ENCODE measurements at regions not wholly inside any gene's neighbourhood (a gene's known extent, or its start where the extent isn't known, plus 50 kb on each side); places are given as distances from the start of the nearest gene placed in this dataset.
"Not testable (repeated sequence)": the region's sequence is repeated elsewhere in the genome, so short reads cannot be mapped to it uniquely, and the experiment has no call there.

- DNase-seq, result no peak
Measured at GRCh38 chr16:73143576-73144422, 95.9 kb upstream of the ZFHX3 start.

- DNase-seq, result no peak
Measured at GRCh38 chr16:73143002-73143401, 95.1 kb upstream of the ZFHX3 start.

GRCh38 chr16:73142053-73142854, 94.3 kb upstream of the ZFHX3 start:
- no peak for DNase-seq

GRCh38 chr16:73140929-73141328, 93.0 kb upstream of the ZFHX3 start:
- no peak for DNase-seq

GRCh38 chr16:73131156-73131862, 83.4 kb upstream of the ZFHX3 start:
- DNase-seq, result no peak

- DNase-seq, result no peak
Measured at GRCh38 chr16:73129455-73129854, 81.5 kb upstream of the ZFHX3 start.

GRCh38 chr16:73126525-73126853, 78.6 kb upstream of the ZFHX3 start:
- peak in 12 of 58 donors; percentile 1 to 62 (median 16) for DNase-seq

GRCh38 chr16:73125850-73126524, 78.1 kb upstream of the ZFHX3 start:
- no peak for DNase-seq

GRCh38 chr16:73124665-73125375, 76.9 kb upstream of the ZFHX3 start:
- DNase-seq, result peak in 12 of 58 donors; percentile 1 to 24 (median 6)

GRCh38 chr16:73124097-73124652, 76.2 kb upstream of the ZFHX3 start:
- DNase-seq, result no peak

- peak in 19 of 58 donors; percentile 1 to 32 (median 8) for DNase-seq
Measured at GRCh38 chr16:73122604-73123391, 74.9 kb upstream of the ZFHX3 start.

GRCh38 chr16:73116576-73116975, 68.6 kb upstream of the ZFHX3 start:
- DNase-seq, result no peak

GRCh38 chr16:73113336-73113735, 65.4 kb upstream of the ZFHX3 start:
- DNase-seq, result no peak

- DNase-seq, result no peak
Measured at GRCh38 chr16:73108195-73108963, 60.5 kb upstream of the ZFHX3 start.

- no peak for DNase-seq
Measured at GRCh38 chr16:73107371-73107770, 59.4 kb upstream of the ZFHX3 start.

GRCh38 chr16:73106329-73107034, 58.6 kb upstream of the ZFHX3 start:
- no peak for DNase-seq

GRCh38 chr16:73101568-73101967, 53.6 kb upstream of the ZFHX3 start:
- no peak for DNase-seq

- not testable (repeated sequence) for DNase-seq
Measured at GRCh38 chr16:73099601-73100000, 51.7 kb upstream of the ZFHX3 start.
